ENCODE measurements at regions not wholly inside any gene's neighbourhood (a gene's known extent, or its start where the extent isn't known, plus 50 kb on each side); places are given as distances from the start of the nearest gene placed in this dataset.

DNA sequence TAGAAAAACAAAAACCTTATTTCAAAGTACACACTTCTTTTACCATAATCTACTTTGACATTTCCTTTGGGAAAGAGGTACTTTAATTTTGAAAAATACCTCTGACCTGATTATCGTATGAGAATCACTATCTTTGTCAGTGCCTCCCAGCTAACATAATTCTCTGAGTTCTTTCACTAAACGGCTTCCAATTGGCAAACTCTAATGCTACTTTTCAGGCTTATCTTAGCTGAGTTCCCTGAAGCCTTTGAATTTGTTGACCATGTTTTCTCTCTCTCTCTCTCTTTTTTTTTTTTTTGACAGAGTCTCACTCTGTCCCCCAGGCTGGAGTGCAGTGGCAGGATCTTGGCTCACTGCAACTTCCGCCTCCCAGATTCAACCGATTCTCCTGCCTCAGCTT, 312.8 kb downstream of the ZPLD1 start:
- no peaks in the 10 kb centered on the region for H3K9me3 ChIP-seq (ENCODE audit: control insufficient read depth, insufficient read depth, low read depth, low read length)
- no peaks in the 10 kb centered on the region for H3K27me3 ChIP-seq (ENCODE audit: control insufficient read depth, insufficient read depth, low read length)
- H3K4me3 ChIP-seq (ENCODE audit: low read depth, low read length), result no peak overlapping the region
- no peak overlapping the region for H3K9ac ChIP-seq (ENCODE audit: low read length)
- peaks cover 11% of the 10 kb centered on the region; the same call in 1 of the 2 replicates for H3K4me1 ChIP-seq (ENCODE audit: control insufficient read depth, insufficient read depth, low read length)
- no peak overlapping the region for H3K27ac ChIP-seq (ENCODE audit: low read depth, low read length)
- no peaks in the 10 kb centered on the region for H3K36me3 ChIP-seq (ENCODE audit: control insufficient read depth, insufficient read depth, low read length)

DNA sequence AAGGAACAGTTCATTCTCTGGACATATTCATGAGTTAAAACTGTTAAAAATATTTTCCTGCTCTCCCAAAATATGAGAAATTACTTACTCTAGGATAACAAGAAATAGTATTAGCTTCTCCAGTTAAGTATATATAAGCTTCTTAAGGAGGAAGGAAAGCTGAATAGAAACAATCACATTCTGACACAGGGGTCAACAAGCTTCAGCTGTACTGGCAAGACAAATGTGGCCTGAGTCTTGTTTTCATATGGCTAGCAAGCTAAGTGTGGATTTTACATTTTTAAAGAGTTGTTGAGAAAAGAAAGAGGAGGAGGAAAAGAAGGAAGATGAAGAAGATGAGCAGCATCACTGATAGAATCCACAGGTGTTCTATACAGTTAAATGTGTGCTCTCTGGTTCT, 313.8 kb downstream of the ZPLD1 start:
- Histone ChIP-seq H3K36me3 (ENCODE audit: control insufficient read depth, insufficient read depth, low read length) (no peaks in the 10 kb centered on the region), H3K9me3 (ENCODE audit: control insufficient read depth, insufficient read depth, low read depth, low read length) (no peaks in the 10 kb centered on the region), H3K4me1 (ENCODE audit: control insufficient read depth, insufficient read depth, low read length) (peaks cover 11% of the 10 kb centered on the region; the same call in 1 of the 2 replicates), H3K4me3 (ENCODE audit: low read depth, low read length) (no peak overlapping the region), H3K9ac (ENCODE audit: low read length) (no peak overlapping the region), H3K27me3 (ENCODE audit: control insufficient read depth, insufficient read depth, low read length) (no peaks in the 10 kb centered on the region), H3K27ac (ENCODE audit: low read depth, low read length) (no peak overlapping the region)

DNA sequence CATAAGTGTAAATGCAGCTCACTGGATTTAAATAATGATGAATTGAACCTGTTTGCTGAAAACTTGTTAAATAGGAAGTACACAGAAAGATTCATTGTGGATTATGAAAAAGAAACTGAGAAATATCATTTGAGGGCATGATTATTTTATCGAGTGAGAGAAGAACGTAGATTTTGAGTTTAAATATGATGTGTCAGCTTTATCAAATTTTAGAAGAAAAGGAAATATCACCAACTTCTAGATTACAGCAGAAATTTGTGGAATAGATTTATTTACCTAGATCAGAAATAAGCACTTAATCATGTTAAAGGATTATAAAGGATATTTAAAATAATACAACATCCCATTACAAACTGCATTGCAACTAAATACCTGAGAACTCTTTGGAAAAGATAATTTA, 315.5 kb downstream of the ZPLD1 start:
- Histone ChIP-seq H3K9me3 (ENCODE audit: control insufficient read depth, insufficient read depth, low read depth, low read length) (no peaks in the 10 kb centered on the region), H3K9ac (ENCODE audit: low read length) (no peak overlapping the region), H3K4me1 (ENCODE audit: control insufficient read depth, insufficient read depth, low read length) (peaks cover 11% of the 10 kb centered on the region; the same call in 1 of the 2 replicates), H3K27ac (ENCODE audit: low read depth, low read length) (no peak overlapping the region), H3K27me3 (ENCODE audit: control insufficient read depth, insufficient read depth, low read length) (no peaks in the 10 kb centered on the region), H3K36me3 (ENCODE audit: control insufficient read depth, insufficient read depth, low read length) (no peaks in the 10 kb centered on the region), H3K4me3 (ENCODE audit: low read depth, low read length) (no peak overlapping the region)

DNA sequence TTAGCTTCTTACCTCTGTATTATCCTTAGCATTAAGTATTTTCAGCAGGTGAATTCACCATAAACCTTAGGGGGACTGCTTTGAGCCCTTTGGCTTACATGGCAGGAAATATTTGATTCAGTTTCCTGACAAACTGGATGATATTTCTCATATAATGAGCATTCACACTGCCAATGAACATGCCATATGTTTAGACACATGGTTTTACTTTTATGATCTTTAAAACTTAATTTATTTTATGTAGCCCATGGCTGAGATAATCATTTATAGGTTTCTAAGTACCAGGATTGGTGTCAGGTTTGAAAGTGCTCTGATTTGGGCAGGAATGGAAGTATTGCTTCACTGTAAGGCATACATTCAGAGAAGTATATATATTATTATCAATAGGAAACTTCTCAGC, 319.1 kb downstream of the ZPLD1 start:
- Histone ChIP-seq H3K27ac (ENCODE audit: low read depth, low read length) (no peak overlapping the region), H3K27me3 (ENCODE audit: control insufficient read depth, insufficient read depth, low read length) (no peaks in the 10 kb centered on the region), H3K36me3 (ENCODE audit: control insufficient read depth, insufficient read depth, low read length) (no peaks in the 10 kb centered on the region), H3K9ac (ENCODE audit: low read length) (no peak overlapping the region), H3K9me3 (ENCODE audit: control insufficient read depth, insufficient read depth, low read depth, low read length) (no peaks in the 10 kb centered on the region), H3K4me3 (ENCODE audit: low read depth, low read length) (no peak overlapping the region), H3K4me1 (ENCODE audit: control insufficient read depth, insufficient read depth, low read length) (peaks cover 11% of the 10 kb centered on the region; the same call in 1 of the 2 replicates)

DNA sequence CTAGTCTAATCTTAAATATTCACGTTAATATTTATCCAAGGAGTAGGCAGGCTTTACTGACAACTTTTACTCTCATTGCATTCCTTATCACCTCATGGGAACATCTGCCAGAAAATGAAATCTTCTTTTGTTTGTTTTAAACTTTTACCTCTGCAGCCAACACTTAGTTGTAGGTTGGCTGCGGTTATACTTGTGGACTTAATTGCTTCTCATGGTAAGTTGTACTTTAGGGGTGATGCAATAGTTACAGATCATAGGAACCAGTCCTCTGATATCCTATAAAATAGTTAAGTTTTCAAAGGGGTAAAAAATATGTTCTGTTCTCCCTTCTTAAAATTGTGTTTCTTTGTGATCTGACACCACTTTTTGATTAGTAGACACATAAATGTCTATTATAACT, 321.9 kb downstream of the ZPLD1 start:
- Histone ChIP-seq H3K27me3 (ENCODE audit: control insufficient read depth, insufficient read depth, low read length) (no peaks in the 10 kb centered on the region), H3K36me3 (ENCODE audit: control insufficient read depth, insufficient read depth, low read length) (no peaks in the 10 kb centered on the region), H3K4me1 (ENCODE audit: control insufficient read depth, insufficient read depth, low read length) (peaks cover 4% of the 10 kb centered on the region; the same call in 1 of the 2 replicates), H3K9ac (ENCODE audit: low read length) (no peak overlapping the region), H3K4me3 (ENCODE audit: low read depth, low read length) (no peak overlapping the region), H3K27ac (ENCODE audit: low read depth, low read length) (no peak overlapping the region), H3K9me3 (ENCODE audit: control insufficient read depth, insufficient read depth, low read depth, low read length) (no peaks in the 10 kb centered on the region)

DNA sequence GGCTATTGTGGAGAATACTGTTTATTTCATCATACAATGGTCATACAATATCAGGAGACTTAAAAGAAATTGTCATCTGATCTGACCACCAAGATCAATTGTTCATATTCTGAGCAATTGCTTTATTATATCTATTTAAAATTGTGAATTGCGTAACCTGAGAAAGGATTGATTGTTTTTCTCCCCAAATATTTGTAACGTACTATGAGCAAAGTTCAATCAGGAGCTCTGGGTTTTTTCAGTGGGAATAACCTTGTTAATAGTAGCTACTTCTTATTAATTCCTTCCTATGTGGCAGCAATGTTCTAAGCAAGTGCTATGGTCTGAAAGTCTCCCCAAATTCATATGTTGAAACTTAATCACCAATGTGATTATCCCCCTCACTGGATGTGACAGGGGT, 323.1 kb downstream of the ZPLD1 start:
- no peak overlapping the region for H3K9ac ChIP-seq (ENCODE audit: low read length)

DNA sequence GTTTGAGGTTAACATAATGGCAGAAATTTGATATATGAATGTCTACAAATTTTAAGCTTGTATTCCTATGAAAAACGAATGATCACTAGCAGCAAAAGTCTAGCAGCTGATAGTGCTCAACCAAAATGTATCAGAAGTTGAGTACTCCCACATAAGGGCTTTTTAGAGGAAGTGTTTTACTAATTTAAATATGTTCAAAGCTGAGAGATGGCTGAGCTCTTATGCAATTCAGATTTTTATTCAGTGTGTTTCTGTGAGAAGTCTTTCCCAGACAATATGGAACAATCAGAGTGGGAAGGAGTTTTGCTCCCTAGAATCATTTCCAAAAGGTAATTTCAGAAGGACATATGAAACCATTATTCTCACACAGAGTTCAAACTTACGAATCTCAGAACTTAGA, 327.0 kb downstream of the ZPLD1 start:
- H3K27me3 ChIP-seq (ENCODE audit: control insufficient read depth, insufficient read depth, low read length), result no peaks in the 10 kb centered on the region
- H3K27ac ChIP-seq (ENCODE audit: low read depth, low read length), result no peak overlapping the region
- no peak overlapping the region for H3K4me3 ChIP-seq (ENCODE audit: low read depth, low read length)
- H3K36me3 ChIP-seq (ENCODE audit: control insufficient read depth, insufficient read depth, low read length), result no peaks in the 10 kb centered on the region
- H3K9me3 ChIP-seq (ENCODE audit: control insufficient read depth, insufficient read depth, low read depth, low read length), result no peaks in the 10 kb centered on the region
- no peaks in the 10 kb centered on the region for H3K4me1 ChIP-seq (ENCODE audit: control insufficient read depth, insufficient read depth, low read length)
- H3K9ac ChIP-seq (ENCODE audit: low read length), result no peak overlapping the region

More for the DNA sequence above, 323.1 kb downstream of the ZPLD1 start:
- Histone ChIP-seq H3K4me3 (ENCODE audit: low read depth, low read length) (no peak overlapping the region), H3K36me3 (ENCODE audit: control insufficient read depth, insufficient read depth, low read length) (no peaks in the 10 kb centered on the region), H3K4me1 (ENCODE audit: control insufficient read depth, insufficient read depth, low read length) (no peaks in the 10 kb centered on the region), H3K27ac (ENCODE audit: low read depth, low read length) (no peak overlapping the region), H3K9me3 (ENCODE audit: control insufficient read depth, insufficient read depth, low read depth, low read length) (no peaks in the 10 kb centered on the region), H3K27me3 (ENCODE audit: control insufficient read depth, insufficient read depth, low read length) (no peaks in the 10 kb centered on the region)

DNA sequence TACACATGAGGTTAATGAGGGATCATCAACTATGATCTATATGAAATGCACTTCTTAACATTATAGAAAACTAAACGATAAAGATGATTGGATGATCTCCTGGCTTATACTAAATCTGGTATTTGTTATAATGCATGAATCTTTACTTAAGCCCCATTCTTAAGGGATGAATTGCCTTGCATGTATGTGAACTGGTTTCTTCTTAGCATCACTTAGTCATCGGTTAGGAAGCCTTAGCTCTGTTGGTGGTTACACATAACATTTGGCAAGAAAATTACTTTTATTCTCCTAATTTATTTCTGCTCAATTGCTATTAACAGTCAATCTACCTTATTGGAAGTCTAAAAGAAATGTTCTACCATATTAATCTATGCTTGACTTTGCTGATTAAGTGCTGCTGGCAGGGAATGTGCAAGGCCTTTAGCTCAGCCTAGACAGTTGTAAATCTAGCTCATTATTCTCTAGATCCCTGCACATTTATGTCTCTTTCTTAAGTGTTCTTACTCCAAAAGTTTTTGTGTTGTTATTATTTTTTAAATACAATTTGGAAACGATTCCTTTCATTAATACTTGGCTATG, 356.0 kb downstream of the ZPLD1 start:
- no peak overlapping the region for H3K27ac ChIP-seq (ENCODE audit: low read depth, low read length)
- H3K27me3 ChIP-seq (ENCODE audit: control insufficient read depth, insufficient read depth, low read length), result no peaks in the 10 kb centered on the region
- no peaks in the 10 kb centered on the region; the same call in 1 of the 2 replicates for H3K4me1 ChIP-seq (ENCODE audit: control insufficient read depth, insufficient read depth, low read length)
- no peaks in the 10 kb centered on the region for H3K36me3 ChIP-seq (ENCODE audit: control insufficient read depth, insufficient read depth, low read length)
- no peak overlapping the region for H3K9ac ChIP-seq (ENCODE audit: low read length)
- H3K9me3 ChIP-seq (ENCODE audit: control insufficient read depth, insufficient read depth, low read depth, low read length), result no peaks in the 10 kb centered on the region
- no peak overlapping the region for H3K4me3 ChIP-seq (ENCODE audit: low read depth, low read length)

DNA sequence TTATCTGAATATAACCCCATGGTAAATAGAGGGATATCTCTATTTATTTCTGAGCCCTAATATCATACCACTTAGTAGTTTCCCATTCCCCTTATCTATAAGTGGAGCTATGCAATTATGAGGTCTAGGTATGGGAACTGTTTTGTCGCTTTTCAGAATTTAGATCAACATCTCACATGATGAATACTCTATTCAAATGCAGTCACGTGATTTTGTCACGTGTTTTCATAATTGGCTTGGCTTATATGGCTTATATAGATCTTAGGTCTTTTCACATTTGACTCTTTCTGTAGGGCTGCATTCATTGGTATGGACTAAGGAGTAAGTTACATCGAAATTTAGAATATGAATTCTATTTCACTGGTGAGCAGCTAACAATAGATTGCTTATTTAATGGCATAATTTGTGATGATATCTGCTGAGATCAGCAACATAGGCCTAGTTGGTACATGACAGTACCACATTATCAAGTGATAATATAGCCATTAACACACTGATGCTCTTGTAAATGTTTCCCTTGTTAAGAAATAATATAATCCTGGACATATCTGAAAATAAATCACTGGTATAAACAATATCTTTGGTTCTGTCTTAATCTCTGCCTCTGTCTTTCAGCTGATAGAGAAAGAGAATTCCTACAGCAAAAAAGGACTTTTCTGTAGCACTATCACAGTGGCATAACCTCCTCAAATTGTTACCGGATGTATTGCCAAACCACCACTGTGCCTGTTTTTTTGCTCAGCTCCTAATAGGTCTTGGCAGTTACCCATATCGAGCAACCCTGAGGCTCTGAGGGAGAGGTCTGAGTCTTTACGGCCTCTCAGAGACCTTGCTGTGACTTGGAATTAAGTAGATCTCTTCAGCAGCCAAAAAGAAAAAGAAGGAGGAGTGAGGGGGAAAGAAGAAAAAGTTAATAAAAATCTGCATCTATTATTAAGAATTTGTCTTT, 357.1 kb downstream of the ZPLD1 start:
- Histone ChIP-seq H3K36me3 (ENCODE audit: control insufficient read depth, insufficient read depth, low read length) (no peaks in the 10 kb centered on the region), H3K27ac (ENCODE audit: low read depth, low read length) (no peak overlapping the region), H3K9ac (ENCODE audit: low read length) (no peak overlapping the region), H3K27me3 (ENCODE audit: control insufficient read depth, insufficient read depth, low read length) (no peaks in the 10 kb centered on the region), H3K9me3 (ENCODE audit: control insufficient read depth, insufficient read depth, low read depth, low read length) (no peaks in the 10 kb centered on the region), H3K4me1 (ENCODE audit: control insufficient read depth, insufficient read depth, low read length) (no peaks in the 10 kb centered on the region; the same call in 1 of the 2 replicates), H3K4me3 (ENCODE audit: low read depth, low read length) (no peak overlapping the region)

DNA sequence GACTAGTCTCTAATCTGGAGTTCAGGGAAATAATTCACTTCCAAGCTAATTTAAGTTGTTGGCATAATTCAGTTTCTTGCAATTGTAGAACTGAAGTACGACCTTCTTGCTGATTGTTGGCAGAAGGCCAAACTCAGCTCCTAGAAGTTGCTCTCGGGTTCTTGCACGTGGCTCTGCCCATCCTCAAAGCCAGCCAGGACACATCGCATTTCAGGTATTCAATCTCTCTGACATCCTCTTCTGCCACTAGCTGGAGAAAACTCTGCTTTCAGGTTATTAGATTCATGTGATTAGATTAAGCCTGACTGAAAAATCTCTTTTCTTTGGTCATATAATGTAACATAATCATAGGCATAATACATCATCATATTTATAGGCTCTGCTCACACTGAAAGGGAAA, 362.0 kb downstream of the ZPLD1 start:
- Histone ChIP-seq H3K4me3 (ENCODE audit: low read depth, low read length) (no peak overlapping the region), H3K27ac (ENCODE audit: low read depth, low read length) (no peak overlapping the region), H3K4me1 (ENCODE audit: control insufficient read depth, insufficient read depth, low read length) (no peaks in the 10 kb centered on the region), H3K36me3 (ENCODE audit: control insufficient read depth, insufficient read depth, low read length) (no peaks in the 10 kb centered on the region), H3K9me3 (ENCODE audit: control insufficient read depth, insufficient read depth, low read depth, low read length) (no peaks in the 10 kb centered on the region), H3K27me3 (ENCODE audit: control insufficient read depth, insufficient read depth, low read length) (no peaks in the 10 kb centered on the region), H3K9ac (ENCODE audit: low read length) (no peak overlapping the region)

DNA sequence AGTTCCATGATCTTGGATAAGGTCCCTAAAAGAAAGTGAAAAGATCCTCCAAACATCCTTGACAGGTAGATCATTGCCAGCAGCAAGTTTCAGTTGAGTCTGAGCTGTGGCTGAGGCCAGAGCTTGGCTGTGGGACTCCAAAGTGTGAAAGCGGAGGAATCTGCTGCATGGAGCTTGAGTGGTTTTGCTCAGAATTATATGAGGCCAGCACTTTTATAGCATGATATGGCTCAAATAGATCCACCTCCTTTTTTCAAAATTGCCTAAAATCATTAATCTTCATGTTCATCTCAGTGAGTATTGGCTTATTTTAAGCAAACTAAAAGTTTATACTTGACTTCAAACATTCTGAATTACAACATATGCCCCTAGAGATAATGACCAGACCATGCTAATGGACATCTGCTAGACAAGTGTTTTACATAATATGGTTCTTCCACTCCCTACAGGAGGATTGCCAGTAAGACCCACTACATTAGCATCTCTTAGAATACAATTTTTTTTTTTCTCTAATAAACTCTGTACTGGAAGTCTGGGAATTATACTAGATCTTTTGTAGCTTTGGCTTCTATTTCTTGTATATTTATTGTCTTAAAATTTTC, 368.1 kb downstream of the ZPLD1 start:
- H3K9ac ChIP-seq (ENCODE audit: low read length), result no peak overlapping the region
- no peaks in the 10 kb centered on the region for H3K9me3 ChIP-seq (ENCODE audit: control insufficient read depth, insufficient read depth, low read depth, low read length)
- H3K27me3 ChIP-seq (ENCODE audit: control insufficient read depth, insufficient read depth, low read length), result no peaks in the 10 kb centered on the region
- H3K27ac ChIP-seq (ENCODE audit: low read depth, low read length), result no peak overlapping the region
- H3K4me3 ChIP-seq (ENCODE audit: low read depth, low read length), result no peak overlapping the region
- H3K4me1 ChIP-seq (ENCODE audit: control insufficient read depth, insufficient read depth, low read length), result no peaks in the 10 kb centered on the region
- no peaks in the 10 kb centered on the region for H3K36me3 ChIP-seq (ENCODE audit: control insufficient read depth, insufficient read depth, low read length)
